H1 (cell line): ENCODE measurements at regions not wholly inside any gene's neighbourhood (a gene's known extent, or its start where the extent isn't known, plus 50 kb on each side); places are given as distances from the start of the nearest gene placed in this dataset.
"Not testable (repeated sequence)": the region's sequence is repeated elsewhere in the genome, so short reads cannot be mapped to it uniquely, and the experiment has no call there.

Experiments
- CTCF ChIA-PET: fragments of 300-600 bp; sonication (Branson Sonifier 250); formaldehyde crosslinking; loops from one replicate; lab custom pipeline; 2021; ENCODE audit not compliant: partially characterized antibody; lab: Charles Lee
- POLR2A ChIA-PET: fragments of 300-600 bp; sonication (Branson Sonifier 250); formaldehyde crosslinking; loops from one replicate; lab custom pipeline; 2021; ENCODE audit warnings: inconsistent platforms; ENCODE audit not compliant: partially characterized antibody; lab: Charles Lee
- DNase-seq, 2 experiments: peaks; one replicate each; pipeline versions ENCODE4 v3.0.0 to v3.0.0-alpha.2; 2010 to 2022; ENCODE audit warnings: low spot score in 2 of 2, low read depth in 1 of 2, mixed read lengths in 1 of 2
- FAIRE-seq: peaks from 2 replicates; lab custom pipeline; 2011; peaks lifted over from hg19 to GRCh38; lab: Jason Lieb, UNC
- H2AFZ ChIP-seq: 2 replicates; pipeline ENCODE4 v1.8.1; 2012; ENCODE audit warnings: low read length, inconsistent platforms
- H2AK5ac ChIP-seq: 2 replicates; pipeline ENCODE4 v1.6.1; 2013; ENCODE audit warnings: low read depth, low read length
- H2BK120ac ChIP-seq: replicated peaks from 2 replicates; pipeline ENCODE3; 2013; ENCODE audit warnings: low read depth, low read length, inconsistent platforms
- H2BK12ac ChIP-seq: 2 replicates; pipeline ENCODE4 v1.6.1; 2013; ENCODE audit warnings: low read depth, low read length
- H2BK15ac ChIP-seq: 2 replicates; pipeline ENCODE4 v1.6.1; 2013; ENCODE audit warnings: low read length
- H2BK20ac ChIP-seq: 2 replicates; pipeline ENCODE4 v1.6.1; 2013; ENCODE audit warnings: low read length
- H2BK5ac ChIP-seq: 2 replicates; pipeline ENCODE4 v1.6.1; 2013; ENCODE audit warnings: low read depth, low read length
- H3K14ac ChIP-seq: 2 replicates; pipeline ENCODE4 v1.6.1; 2013; ENCODE audit warnings: inconsistent platforms; ENCODE audit not compliant: insufficient read length
- H3K18ac ChIP-seq: 2 replicates; pipeline ENCODE4 v1.6.1; 2013; ENCODE audit warnings: low read length; ENCODE audit errors: extremely low read depth
- H3K23ac ChIP-seq: 2 replicates; pipeline ENCODE4 v1.6.1; 2013; ENCODE audit warnings: inconsistent platforms; ENCODE audit not compliant: insufficient read length
- H3K23me2 ChIP-seq: 2 replicates; pipeline ENCODE4 v1.6.1; 2013; ENCODE audit warnings: low read depth, low read length
- H3K27ac ChIP-seq: 2 replicates; pipeline ENCODE4 v1.6.1; 2011; ENCODE audit warnings: low read depth, low read length, inconsistent platforms
- H3K27me3 ChIP-seq, 4 experiments: replicated peaks in 1 of 4; 1 replicate in 1 of 4; 2 replicates in 3 of 4; pipeline versions ENCODE4 v1.6.1 to v1.8.1; 2011 to 2013; ENCODE audit warnings: low read length in 3 of 4, mild to moderate bottlenecking in 3 of 4, inconsistent platforms in 2 of 4, mixed read lengths in 2 of 4, moderate library complexity in 1 of 4; ENCODE audit not compliant: control insufficient read depth in 3 of 4, insufficient read depth in 3 of 4; ENCODE audit errors: extremely low read depth in 1 of 4
- H3K36me3 ChIP-seq, 4 experiments: 2 replicates each; pipeline versions ENCODE4 v1.6.1 to v1.8.1; 2011 to 2013; ENCODE audit warnings: mild to moderate bottlenecking in 4 of 4, low read length in 3 of 4, moderate library complexity in 2 of 4, control low read depth in 1 of 4, inconsistent platforms in 1 of 4; ENCODE audit not compliant: insufficient read depth in 4 of 4, control insufficient read depth in 2 of 4
- H3K4ac ChIP-seq: replicated peaks from 2 replicates; pipeline ENCODE3; 2013; ENCODE audit warnings: low read length, low read depth, mixed read lengths, inconsistent platforms; ENCODE audit not compliant: insufficient read length
- H3K4me1 ChIP-seq, 4 experiments: replicated peaks in 1 of 4; 1 replicate in 1 of 4; 2 replicates in 3 of 4; pipeline versions ENCODE4 v1.6.1 to v1.8.1; 2011 to 2013; ENCODE audit warnings: low read length in 3 of 4, inconsistent platforms in 2 of 4, mixed read lengths in 1 of 4; ENCODE audit not compliant: insufficient read depth in 4 of 4, control insufficient read depth in 3 of 4
- H3K4me2 ChIP-seq, 2 experiments: 2 replicates each; pipeline versions ENCODE4 v1.6.1 to v1.8.1; 2011 to 2013; ENCODE audit warnings: low read depth in 2 of 2, low read length in 2 of 2, control low read depth in 1 of 2, inconsistent platforms in 1 of 2, mild to moderate bottlenecking in 1 of 2; ENCODE audit not compliant: insufficient read depth in 1 of 2
- H3K4me3 ChIP-seq, 4 experiments: fragments of 200-600, 300-600 bp in 1 of 4; sonication (generic), shearing (Covaris generic), sonication (Bioruptor Twin) in 1 of 4; 2 replicates each; pipeline versions ENCODE4 v1.5.1 to v1.8.1; 2011 to 2016; ENCODE audit warnings: low read length in 4 of 4, low read depth in 3 of 4, control low read depth in 2 of 4, inconsistent platforms in 2 of 4, mild to moderate bottlenecking in 2 of 4, mixed read lengths in 1 of 4, moderate library complexity in 1 of 4; ENCODE audit not compliant: insufficient read depth in 2 of 4; ENCODE audit errors: extremely low read depth in 1 of 4
- H3K56ac ChIP-seq: replicated peaks from 2 replicates; pipeline ENCODE3; 2013; ENCODE audit warnings: low read depth, mild to moderate bottlenecking, mixed read lengths, low read length, inconsistent platforms; ENCODE audit not compliant: insufficient read length
- H3K79me1 ChIP-seq: 2 replicates; pipeline ENCODE4 v1.6.1; 2013; ENCODE audit warnings: low read depth, low read length, control low read depth
- H3K79me2 ChIP-seq, 2 experiments: 2 replicates each; pipeline versions ENCODE4 v1.6.1 to v1.8.1; 2012 to 2013; ENCODE audit warnings: low read length in 2 of 2, mild to moderate bottlenecking in 2 of 2, inconsistent platforms in 1 of 2; ENCODE audit not compliant: insufficient read depth in 2 of 2, control insufficient read depth in 1 of 2
- H3K9ac ChIP-seq, 4 experiments: replicated peaks in 1 of 4; 1 replicate in 1 of 4; 2 replicates in 3 of 4; pipeline versions ENCODE4 v1.6.1 to v1.8.1; 2011 to 2013; ENCODE audit warnings: low read depth in 3 of 4, low read length in 3 of 4, control low read depth in 2 of 4, mild to moderate bottlenecking in 2 of 4, moderate library complexity in 2 of 4, inconsistent platforms in 1 of 4; ENCODE audit errors: extremely low read depth in 1 of 4
- H3K9me3 ChIP-seq, 2 experiments: 2 replicates each; pipeline versions ENCODE4 v1.6.1 to v1.8.1; 2012 to 2013; ENCODE audit warnings: mild to moderate bottlenecking in 2 of 2, moderate library complexity in 2 of 2, control low read depth in 1 of 2, inconsistent platforms in 1 of 2, low read depth in 1 of 2, low read length in 1 of 2, mixed read lengths in 1 of 2; ENCODE audit not compliant: insufficient read depth in 2 of 2
- H4K20me1 ChIP-seq, 2 experiments: replicated peaks in 1 of 2; 2 replicates each; pipeline versions ENCODE3 to v1.8.1; 2011 to 2013; ENCODE audit warnings: inconsistent platforms in 2 of 2, low read length in 2 of 2, mild to moderate bottlenecking in 1 of 2; ENCODE audit not compliant: insufficient read depth in 2 of 2, control insufficient read depth in 1 of 2
- H4K5ac ChIP-seq: 2 replicates; pipeline ENCODE4 v1.6.1; 2013; ENCODE audit warnings: low read length, low read depth, mixed read lengths, inconsistent platforms; ENCODE audit not compliant: insufficient read length
- H4K8ac ChIP-seq: 2 replicates; pipeline ENCODE4 v1.8.0; 2013; ENCODE audit warnings: mild to moderate bottlenecking, moderate library complexity, low read length, inconsistent platforms; ENCODE audit not compliant: insufficient read depth; ENCODE audit errors: extremely low read depth
- H4K91ac ChIP-seq: replicated peaks from 2 replicates; pipeline ENCODE3; 2013; ENCODE audit warnings: low read length, mixed read lengths, inconsistent platforms; ENCODE audit not compliant: insufficient read length
- WGBS, 2 experiments: shearing (Covaris generic) in 1 of 2; methylation state at CpG; one replicate each; pipeline versions ENCODE4 v1.1.6 to v1.1.7; 2013 to 2015; ENCODE audit warnings: low lambda C conversion rate in 2 of 2, mixed read lengths in 2 of 2, inconsistent platforms in 1 of 2, low coverage in 1 of 2, missing lambda C conversion rate in 1 of 2; ENCODE audit not compliant: insufficient replicate concordance in 2 of 2, insufficient coverage in 1 of 2, insufficient read length in 1 of 2; ENCODE audit errors: extremely low coverage in 1 of 2, missing lambda C conversion rate in 1 of 2; 5-methylcytosine and 5-hydroxymethylcytosine counted together

- H2BK20ac ChIP-seq, H3K4me2 ChIP-seq, H4K91ac ChIP-seq, H2AFZ ChIP-seq, H2BK120ac ChIP-seq, H3K18ac ChIP-seq, H3K9ac ChIP-seq, H3K79me2 ChIP-seq, H3K4ac ChIP-seq, H3K4me3 ChIP-seq, POLR2A ChIA-PET, H4K8ac ChIP-seq, H2BK5ac ChIP-seq, H3K79me1 ChIP-seq, H2BK15ac ChIP-seq, H3K27ac ChIP-seq, H3K36me3 ChIP-seq, H4K20me1 ChIP-seq, H3K4me1 ChIP-seq, H4K5ac ChIP-seq, H3K14ac ChIP-seq, FAIRE-seq, H3K23ac ChIP-seq, H2AK5ac ChIP-seq, H3K9me3 ChIP-seq, H3K27me3 ChIP-seq, H3K23me2 ChIP-seq, H3K56ac ChIP-seq, H2BK12ac ChIP-seq, DNase-seq: not testable (repeated sequence)
- WGBS, 2 experiments: 88% methylated on average over 3 of the region's 3 CpGs; no CpG with 5 or more reads in 1 of the 2 experiments
- CTCF ChIA-PET: interaction anchor here (0.8 kb wide), 1 partner anchor 12 kb away, joined by 3 read pairs; no protein-coding TSS in a partner anchor
Observed at GRCh38 chr20:43350694-43351093, 107.0 kb upstream of the SRSF6 start.
